NCI-H460 (cell line): ENCODE measurements at regions not wholly inside any gene's neighbourhood (a gene's known extent, or its start where the extent isn't known, plus 50 kb on each side); places are given as distances from the start of the nearest gene placed in this dataset.
"Not testable (repeated sequence)": the region's sequence is repeated elsewhere in the genome, so short reads cannot be mapped to it uniquely, and the experiment has no call there.

Experiments
- DNase-seq: peaks from one replicate; pipeline ENCODE4 v3.0.0-alpha.2; 2016; ENCODE audit warnings: low read depth; ENCODE audit errors: extremely low read depth

DNA sequence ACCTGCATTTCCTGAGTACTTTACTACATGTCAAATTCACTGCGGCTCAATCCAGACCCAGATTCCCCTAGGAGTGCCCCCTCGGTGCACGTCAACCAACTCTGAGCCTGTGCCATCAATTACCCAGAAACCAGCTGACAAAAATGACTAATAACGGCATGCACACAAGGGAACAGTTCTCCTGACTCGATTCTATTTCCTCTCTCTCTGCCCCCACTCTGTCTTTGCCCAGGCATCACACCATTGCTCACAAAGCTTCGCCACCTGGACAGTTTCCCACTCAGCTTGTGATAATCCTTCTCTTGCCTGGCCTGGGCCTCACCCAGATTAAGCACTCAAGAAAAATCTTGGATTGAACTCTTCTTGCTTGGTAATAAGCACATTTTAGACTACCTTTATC lies 115.3 kb upstream of the NDUFV2 start:
- no peak for DNase-seq

DNA sequence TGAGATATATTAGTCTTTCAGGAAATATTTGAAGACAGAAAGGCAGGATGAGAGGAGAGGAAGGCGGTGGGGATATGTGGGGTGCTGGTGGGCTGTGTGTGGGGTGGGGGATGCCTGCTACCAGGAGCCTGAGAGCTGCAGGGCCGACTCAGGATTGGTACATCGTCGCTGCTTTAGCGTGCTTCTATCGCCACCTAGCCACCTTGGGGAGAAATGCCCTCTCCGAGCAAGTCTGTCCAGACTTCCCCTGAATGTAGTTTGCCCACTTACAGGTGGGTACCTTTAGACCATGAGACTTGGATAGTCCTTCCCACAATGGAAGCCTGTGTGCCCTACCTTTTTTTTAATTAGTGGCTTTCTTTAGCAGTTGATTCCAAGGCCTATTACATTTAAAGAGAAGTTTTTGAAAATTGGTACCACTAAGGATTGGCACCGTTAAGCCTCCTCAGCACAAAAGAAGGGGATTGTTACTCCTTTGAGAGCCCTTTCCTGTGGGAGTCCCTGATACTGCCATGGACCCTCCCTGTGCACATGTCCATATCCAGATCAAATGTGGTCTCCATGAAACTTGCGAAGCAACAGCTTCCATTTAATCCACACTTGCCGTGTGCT lies 114.1 kb upstream of the NDUFV2 start:
- DNase-seq = peak; percentile 50

DNA sequence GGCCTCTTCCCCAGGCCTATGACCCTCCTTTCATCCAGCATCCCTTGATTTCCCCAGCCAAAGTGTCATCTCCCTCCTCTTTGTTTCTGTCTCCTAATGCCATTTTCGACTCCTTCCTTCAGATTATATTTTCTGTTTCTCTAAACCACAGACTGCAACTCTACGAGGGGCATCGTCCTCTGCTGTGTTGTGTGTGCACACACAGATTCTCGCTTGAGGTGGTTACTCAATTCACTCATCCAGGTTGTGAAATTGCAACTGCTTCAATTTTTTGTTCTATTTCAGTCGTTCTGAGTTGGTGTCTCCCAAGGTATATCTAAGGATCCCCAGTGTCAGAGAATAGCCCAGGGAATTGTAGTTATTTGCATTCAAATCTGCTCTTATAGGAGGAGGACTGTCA lies 113.5 kb upstream of the NDUFV2 start:
- DNase-seq = no peak

DNA sequence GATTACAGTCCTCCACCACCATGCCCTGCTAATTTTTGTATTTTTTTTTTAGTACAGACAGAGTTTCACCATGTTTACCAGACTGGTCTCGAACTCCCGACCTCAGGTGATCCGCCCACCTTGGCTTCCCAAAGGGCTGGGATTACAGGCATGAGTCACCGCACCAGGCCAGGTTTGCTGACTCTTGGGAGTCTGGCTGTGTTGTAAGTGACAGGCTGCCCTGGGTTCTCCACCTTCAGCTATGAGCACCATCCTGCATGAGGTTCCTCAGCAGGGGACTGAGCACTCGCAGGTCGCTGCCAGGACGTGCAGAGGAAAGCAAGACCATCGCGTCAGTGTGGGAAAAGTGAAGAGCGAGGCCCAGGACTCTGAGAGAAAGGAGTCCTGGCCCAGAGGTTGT lies 112.6 kb upstream of the NDUFV2 start:
- DNase-seq = no peak

DNA sequence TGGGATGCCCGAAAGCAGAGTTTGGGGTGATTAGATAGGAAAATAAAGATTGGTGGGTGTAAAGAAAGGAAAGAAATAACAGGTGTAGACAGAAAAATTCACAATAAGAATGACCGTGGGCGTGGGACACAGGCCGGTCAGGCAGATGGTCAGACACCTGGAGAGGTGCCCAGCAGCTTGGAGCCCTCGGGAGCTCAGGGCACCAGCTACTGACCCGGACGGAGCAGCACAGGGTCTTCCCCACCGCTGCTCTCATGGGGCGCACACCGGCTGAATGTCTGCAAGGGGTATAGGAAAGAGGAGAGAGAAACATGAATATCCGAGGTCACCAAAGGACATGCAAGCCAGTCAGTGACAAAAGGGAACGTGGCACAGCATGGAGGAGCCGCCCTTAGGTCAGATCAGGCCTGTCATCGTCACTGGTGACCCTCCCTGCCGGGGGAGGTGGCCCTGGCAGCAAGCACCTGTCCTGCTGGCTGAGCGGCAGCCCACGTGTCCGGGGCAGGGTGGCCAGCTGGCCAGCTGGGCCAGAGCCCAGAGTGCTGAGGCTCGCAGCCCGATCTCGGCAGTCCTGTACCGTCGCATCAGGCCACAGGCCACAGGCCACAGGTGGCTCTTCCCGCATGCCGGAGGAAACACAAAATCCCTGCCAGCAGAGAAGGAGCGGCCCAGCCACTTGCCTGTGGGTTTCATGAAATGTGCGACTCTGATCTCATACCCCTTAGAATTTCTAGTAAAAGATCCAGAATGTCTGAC lies 112.0 kb upstream of the NDUFV2 start:
- no peak for DNase-seq

DNA sequence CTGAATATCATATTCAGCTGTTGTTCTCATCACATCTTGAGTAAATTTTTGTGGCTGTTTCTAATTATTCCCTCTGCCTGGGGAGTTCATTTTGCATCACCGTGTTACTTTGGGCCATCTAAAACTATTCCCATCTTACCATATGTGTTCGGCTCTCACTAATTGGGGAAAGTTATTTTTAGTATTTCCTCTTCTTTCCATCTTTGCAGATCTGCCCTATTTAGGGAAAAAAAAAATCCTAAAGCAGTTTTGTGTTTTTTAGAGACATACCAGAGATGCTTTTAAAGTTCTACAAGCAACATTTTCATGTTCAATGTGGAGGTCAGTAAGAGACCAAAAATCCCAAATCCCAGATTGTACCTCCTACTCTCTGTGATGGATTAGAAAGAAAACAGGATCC lies 111.3 kb upstream of the NDUFV2 start:
- DNase-seq = no peak

DNA sequence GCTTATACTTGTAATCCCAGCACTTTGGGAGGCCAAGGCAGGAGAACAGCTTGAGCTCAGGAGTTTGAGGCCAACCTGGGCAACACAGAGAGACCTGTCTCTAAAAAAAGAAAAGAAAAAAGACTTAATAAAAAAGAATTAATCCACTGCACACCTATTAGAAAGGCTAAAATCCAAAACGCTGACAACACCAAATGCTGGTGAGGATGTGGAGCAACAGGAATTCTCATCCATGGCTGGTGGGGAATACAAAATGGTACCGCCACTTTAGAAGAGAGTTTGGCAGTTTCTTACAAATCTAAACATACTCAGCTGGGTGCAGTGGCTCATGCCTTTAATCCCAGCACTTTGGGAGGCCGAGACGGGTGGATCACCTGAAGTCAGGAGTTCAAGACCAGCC lies 110.0 kb upstream of the NDUFV2 start:
- DNase-seq = not testable (repeated sequence)

DNA sequence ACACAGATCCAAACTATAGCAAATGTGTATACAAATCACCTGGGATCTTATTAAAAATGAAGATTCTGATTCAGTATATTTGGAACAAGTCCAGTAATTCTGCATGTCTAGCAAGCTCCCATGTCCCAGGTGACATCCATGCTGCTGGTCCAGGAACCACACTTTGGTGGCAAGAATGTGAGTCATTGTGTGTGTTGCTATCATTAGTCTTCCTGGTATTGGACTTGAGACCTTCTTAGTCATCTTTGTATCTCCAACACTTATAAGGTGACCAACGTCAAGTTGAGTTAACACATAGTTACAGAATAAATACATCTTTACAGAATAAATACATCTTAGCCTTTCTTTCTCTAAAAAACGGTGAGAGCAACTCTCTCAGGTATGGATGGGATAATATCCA lies 107.9 kb upstream of the NDUFV2 start:
- DNase-seq = no peak

DNA sequence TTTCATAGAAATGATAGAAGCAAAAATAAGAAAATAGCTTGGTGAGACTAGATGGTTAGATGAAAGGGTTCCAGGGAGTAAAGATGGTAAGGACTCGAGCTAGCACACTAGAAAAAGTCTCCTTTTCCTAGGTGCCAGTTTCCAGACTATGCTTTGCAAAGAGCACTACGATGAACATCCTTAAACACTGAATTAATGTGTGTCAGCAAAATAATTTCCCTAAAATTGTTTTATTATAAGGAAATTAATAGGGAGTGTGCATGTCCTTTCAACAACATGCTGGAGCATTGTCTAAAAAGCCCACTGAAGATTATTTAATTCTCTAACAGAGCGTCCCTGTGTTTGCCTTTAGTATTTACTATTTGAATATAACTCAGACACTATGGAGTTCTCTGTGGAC lies 107.4 kb upstream of the NDUFV2 start:
- no peak for DNase-seq

DNA sequence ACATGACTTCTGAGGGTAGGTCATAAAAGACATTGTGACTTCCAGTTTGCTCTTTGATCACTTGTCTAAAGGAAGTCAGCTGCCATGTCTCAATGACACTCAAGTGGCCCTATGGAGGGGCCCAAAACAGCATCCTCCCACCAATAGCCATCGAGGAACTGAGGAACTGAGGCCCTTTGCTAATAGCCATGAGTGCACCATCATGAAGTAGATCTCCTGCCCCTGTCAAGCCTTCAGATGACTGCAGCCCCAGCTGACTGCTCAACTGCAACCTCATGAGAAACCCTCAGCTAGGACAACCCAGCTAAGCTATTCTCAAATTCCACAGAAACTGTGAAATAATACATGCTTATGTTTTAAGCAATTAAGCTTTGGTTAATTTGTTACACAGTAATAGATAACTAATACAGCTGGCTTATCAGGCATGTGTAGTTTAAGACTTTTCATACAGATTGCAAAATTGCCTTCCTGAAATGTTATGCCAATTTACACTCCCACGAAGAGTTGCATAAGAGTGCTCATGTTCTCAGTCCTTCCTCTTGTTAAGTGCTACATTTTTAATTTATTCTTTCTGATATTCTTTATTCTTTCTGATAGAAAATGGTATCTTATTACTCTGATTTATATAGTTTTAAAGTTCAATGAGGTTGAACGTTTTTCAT lies 105.6 kb upstream of the NDUFV2 start:
- no peak for DNase-seq

DNA sequence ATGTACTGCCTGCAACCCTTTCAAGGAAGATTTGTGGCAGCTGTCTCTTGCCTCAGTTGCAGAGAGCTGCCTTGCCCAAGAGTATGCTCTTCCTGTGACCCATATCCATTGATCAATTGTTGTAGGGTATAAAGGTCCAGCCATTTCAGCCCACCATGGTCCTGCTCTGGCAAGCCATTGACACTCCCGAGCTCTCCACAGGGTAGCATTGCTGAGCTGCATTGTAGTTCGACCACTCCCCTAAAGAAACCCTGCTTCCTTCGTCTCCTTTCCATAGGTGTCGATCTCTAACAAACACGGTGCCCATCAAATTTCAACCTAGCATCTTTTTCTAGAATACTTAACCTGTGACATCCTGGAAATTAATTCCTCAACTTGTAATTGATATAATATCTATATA lies 104.9 kb upstream of the NDUFV2 start:
- no peak for DNase-seq

DNA sequence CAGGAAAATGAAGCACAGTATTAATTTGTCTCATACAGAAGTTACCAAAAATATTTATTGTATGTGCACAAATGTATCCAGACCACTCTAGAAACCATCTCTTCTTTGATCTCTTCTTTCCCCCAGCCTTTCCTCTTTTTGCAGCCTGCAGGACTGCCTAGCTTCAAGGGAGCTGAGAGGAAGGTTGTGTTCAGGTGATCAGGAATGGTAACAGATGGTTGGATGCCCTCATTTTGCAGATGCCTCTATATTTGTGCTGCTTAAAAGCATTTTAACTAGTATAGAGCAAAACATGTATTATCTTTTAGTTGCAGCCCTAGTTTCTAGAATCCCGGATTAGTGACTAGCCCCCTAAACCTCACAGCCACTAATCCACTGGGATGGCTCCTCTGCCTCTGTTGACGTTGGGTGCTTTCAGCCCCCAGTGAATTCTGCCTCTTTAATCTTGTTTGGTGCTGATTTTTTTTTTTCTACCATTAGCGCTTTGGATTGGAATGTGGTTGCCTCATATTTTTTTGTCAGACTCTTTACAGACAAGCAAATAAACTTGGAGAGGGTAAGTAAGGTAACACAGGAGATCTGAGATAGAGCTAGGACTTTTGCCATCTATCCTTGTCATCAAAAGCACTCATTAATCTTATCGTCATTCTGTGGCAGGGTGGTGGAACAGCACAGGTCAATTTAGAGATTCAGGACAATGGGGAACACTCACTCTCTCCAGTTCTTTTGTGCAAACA lies 103.8 kb upstream of the NDUFV2 start:
- no peak for DNase-seq

DNA sequence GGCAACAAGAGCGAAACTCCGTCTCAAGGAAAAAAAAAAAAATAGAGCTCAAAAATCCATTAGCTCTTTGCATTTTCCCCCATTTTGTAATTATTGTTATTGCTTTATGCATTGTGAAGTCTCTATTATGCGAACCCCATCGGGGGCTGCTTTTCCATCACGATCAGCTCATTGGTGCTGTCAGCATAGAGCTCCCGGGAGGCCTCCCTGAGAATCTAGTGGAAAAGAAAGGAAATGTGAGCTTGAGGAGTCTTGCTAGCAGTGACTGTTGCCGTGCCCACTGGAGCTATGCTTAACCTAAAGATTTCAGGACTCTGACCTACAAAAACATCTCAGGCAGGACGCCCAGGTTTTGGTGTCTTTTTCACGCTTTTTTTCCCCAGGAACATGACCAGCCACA lies 102.6 kb upstream of the NDUFV2 start:
- no peak for DNase-seq

DNA sequence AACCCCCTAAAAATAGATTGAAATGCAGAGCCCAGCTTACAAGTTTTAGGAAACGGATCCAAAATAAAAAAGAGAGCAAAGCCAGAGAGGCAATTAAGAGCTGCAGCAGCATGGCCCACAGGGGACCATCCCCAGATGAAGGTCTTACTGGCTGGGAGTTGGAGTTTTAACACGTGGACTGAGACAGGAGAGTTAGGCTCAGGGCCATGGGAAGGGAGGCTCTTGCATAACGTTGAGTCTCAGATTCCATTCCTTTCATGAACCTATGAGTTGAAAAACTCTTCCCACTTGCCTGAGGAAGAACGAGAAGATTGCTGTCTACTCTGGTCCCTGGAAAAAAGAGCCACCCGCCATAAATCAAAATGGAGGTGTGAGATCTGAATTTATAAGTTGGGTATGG lies 101.8 kb upstream of the NDUFV2 start:
- no peak for DNase-seq

DNA sequence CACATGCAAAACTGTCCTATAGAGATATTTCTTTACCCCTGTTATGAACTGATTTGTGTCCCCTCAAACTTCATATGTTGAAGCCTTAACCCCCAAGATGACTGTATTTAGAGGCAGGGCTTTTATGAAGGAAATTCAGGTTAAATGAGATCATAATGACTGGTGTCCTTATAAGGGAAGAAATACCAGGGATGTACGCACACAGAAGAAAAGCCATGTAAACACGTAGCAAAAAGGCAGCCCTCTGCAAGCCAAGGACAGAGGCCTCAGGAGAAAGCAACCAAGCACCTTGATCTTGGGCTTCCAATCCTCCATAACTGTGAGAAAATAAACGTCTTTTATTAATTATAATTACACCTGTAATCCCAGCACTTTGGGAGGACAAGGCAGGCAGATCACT lies 101.3 kb upstream of the NDUFV2 start:
- DNase-seq = no peak

DNA sequence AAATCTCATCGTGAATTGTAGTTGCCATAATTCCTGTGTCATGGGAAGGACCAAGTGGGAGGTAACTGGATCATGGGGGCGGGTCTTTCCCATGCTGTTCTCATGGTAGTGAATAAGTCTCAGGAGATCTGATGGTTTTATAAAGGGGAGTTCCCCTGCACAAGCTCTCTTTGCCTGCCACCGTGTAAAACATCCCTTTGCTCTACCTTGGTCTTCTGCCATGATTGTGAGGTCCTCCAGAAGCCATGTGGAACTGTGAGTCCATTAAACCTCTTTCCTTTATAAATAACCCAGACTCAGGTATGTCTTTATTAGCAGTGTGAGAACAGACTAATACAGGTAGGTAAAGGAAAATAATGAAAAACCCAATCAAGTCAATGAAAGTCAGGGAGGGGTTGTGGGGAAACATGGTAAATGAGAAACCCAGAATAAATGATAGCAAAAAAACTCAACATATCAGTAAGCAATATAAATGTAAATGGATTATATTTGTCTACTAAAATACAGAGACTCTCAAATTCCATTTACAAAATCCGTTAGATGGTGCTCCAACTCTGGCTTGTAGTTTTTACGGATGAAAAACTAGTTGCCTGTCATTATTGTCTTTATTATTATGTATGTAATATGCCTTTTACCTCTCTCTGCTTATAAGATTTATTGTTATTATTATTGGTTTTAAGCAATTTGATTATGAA lies 98.9 kb upstream of the NDUFV2 start:
- DNase-seq = no peak

DNA sequence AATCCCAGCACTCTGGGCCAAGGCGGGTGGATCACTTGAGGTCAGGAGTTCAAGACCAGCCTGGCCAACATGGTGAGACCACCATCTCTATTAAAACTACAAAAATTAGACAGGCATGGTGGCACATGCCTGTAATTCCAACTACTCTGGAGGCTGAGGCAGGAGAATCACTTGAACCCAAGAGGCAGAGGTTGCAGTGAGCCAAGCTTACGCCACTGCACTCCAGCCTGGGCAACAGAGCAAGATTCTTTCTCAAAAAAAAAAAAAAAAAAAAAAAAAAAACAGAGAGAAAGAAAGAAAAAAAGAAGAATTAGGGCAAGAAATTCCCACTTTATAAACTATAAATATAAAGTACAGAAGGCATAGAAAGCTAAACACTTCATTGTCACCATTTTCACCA lies 98.2 kb upstream of the NDUFV2 start:
- DNase-seq = not testable (repeated sequence)

DNA sequence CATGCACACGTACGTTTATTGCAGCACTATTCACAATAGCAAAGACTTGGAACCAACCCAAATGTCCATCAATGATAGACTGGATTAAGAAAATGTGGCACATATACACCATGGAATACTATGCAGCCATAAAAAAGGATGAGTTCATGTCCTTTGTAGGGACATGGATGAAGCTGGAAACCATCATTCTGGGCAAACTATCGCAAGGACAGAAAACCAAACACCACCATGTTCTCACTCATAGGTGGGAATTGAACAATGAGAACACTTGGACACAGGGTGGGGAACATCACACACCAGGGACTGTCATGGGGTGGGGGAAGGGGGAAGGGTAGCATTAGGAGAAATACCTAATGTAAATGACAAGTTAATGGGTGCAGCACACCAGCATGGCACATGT lies 94.8 kb upstream of the NDUFV2 start:
- not testable (repeated sequence) for DNase-seq

DNA sequence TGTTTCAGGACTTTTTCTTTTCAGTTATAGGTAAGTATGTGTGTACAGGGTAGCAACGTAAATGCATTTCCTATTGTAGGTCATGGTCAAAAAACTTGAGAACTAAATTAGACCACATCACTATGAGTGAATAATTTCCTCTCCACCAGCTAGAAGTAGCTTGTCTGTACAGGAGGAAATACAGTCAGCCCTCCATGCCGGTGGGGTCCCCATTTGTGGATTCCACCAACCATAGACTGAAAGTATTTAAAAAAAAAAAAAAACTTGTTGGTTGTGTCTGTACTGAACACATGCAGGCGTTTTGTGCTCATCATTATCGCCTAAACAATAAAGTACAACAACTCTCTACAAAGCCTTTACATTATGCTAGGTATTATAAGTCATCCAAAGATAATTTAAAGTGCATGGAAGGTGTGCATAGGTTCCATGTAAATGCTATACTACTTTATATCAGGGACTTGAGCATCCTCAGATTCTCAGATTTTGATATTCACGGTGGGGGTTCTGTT lies 94.2 kb upstream of the NDUFV2 start:
- no peak for DNase-seq

DNA sequence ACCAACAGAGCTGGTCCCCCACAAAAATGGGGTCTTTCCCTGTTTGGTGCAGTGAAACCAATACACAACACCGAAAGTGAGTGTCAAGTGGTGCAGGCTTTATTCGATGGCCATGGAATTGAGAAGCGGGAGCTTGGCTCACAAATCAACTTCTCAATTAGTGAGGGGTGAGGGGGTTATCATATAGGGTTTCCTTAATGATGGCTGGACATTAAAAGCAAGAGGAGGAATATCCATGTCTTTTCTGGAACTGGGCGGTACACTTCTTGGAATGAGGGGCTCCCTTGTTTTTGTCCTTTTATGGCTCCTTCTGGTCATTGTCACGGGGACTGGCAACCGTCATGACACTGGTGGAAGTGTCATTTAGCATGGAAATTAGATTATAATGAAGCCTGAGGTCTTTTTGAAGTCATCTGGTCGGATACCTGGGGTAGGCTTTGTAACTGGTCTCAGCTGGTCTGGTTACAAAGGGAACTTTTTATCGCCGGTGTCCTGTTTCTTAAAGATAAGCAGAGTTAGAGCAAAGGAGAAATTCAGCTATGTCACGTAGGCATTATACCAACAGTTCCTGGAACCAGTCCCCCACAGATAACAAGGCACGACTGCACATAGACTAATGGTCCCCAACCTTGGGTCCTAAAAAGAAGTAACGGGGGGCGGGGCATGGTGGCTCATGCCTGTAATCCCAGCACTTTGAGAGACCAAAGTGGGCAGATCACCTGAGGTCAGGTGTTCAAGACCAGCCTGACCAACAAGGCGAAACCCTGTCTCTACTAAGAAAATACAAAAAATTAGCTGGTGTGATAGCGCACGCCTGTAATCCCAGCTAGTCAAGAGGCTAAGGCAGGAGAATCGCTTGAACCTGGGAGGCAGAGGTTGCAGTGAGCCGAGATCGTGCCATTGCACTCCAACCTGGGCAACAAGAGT lies 93.5 kb upstream of the NDUFV2 start:
- DNase-seq = no peak
